ENCODE measurements at regions not wholly inside any gene's neighbourhood (a gene's known extent, or its start where the extent isn't known, plus 50 kb on each side); places are given as distances from the start of the nearest gene placed in this dataset.

GRCh38 chr6:170112583-170112860, 178.4 kb downstream of the DLL1 start:
- H3K36me3 ChIP-seq (ENCODE audit: insufficient read depth, low read length): no peaks in the 10 kb centered on the region
- no peak overlapping the region for H3K4me3 ChIP-seq (ENCODE audit: low read depth, low read length)
- no peaks in the 10 kb centered on the region for H3K27me3 ChIP-seq (ENCODE audit: insufficient read depth, low read length)
- no peaks in the 10 kb centered on the region for H3K79me2 ChIP-seq (ENCODE audit: control insufficient read depth, insufficient read depth, low read length, unreplicated experiment)
- no peak overlapping the region for H2AFZ ChIP-seq (ENCODE audit: low read length, unreplicated experiment)
- H3K4me1 ChIP-seq (ENCODE audit: control insufficient read depth, insufficient read depth, low read length, unreplicated experiment): no peaks in the 10 kb centered on the region
- H3K27ac ChIP-seq (ENCODE audit: low read depth, low read length): no peak overlapping the region

- no peak overlapping the region for H3K4me3 ChIP-seq (ENCODE audit: low read depth, low read length)
- H3K27ac ChIP-seq (ENCODE audit: low read depth, low read length): no peak overlapping the region
- no peaks in the 10 kb centered on the region for H3K79me2 ChIP-seq (ENCODE audit: control insufficient read depth, insufficient read depth, low read length, unreplicated experiment)
- H3K4me1 ChIP-seq (ENCODE audit: control insufficient read depth, insufficient read depth, low read length, unreplicated experiment): no peaks in the 10 kb centered on the region
- H2AFZ ChIP-seq (ENCODE audit: low read length, unreplicated experiment): no peak overlapping the region
- H3K36me3 ChIP-seq (ENCODE audit: insufficient read depth, low read length): no peaks in the 10 kb centered on the region
- no peaks in the 10 kb centered on the region for H3K27me3 ChIP-seq (ENCODE audit: insufficient read depth, low read length)
These were observed 178.9 kb downstream of the DLL1 start for GRCh38 chr6:170111816-170112582.

GRCh38 chr6:170111141-170111664, 179.7 kb downstream of the DLL1 start:
- H3K36me3 ChIP-seq (ENCODE audit: insufficient read depth, low read length): no peaks in the 10 kb centered on the region
- no peak overlapping the region for H3K27ac ChIP-seq (ENCODE audit: low read depth, low read length)
- no peak overlapping the region for H2AFZ ChIP-seq (ENCODE audit: low read length, unreplicated experiment)
- no peaks in the 10 kb centered on the region for H3K79me2 ChIP-seq (ENCODE audit: control insufficient read depth, insufficient read depth, low read length, unreplicated experiment)
- no peak overlapping the region for H3K4me3 ChIP-seq (ENCODE audit: low read depth, low read length)
- no peaks in the 10 kb centered on the region for H3K4me1 ChIP-seq (ENCODE audit: control insufficient read depth, insufficient read depth, low read length, unreplicated experiment)
- H3K27me3 ChIP-seq (ENCODE audit: insufficient read depth, low read length): no peaks in the 10 kb centered on the region

- no peaks in the 10 kb centered on the region for H3K27me3 ChIP-seq (ENCODE audit: insufficient read depth, low read length)
These were observed 180.4 kb downstream of the DLL1 start for GRCh38 chr6:170110201-170111140.

DNA sequence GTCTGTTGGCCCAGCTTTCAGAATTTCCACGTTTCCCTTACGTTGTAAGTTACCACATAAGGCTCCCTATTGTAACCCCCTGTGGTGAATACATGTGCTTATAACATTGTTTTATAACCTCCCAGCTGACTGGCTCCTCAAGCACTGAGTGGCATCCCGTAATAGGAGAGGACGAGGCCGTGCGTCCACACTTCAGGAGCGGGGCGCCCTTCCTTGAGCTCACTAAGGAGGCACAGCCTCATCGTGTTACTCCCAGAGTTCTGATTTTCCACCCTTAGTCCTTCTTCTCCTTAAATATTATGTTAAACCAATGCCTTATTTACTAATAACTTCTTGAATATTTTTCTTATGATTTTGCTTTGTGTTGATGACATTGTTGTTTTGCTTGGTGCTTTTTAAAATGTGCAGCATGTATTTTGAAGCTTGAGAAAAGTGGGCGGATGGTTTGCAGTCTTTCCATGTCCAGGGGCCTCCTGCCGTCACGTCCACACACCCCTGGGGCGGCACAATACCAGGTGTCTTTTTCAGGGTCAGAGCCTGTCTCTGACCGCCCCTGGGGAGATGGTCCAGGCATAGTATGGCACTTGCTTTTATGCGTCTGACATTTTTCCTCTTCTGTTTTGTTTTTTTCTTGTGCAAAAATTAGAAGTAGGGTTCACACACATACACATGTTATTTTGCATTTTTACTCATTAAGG, 181.8 kb downstream of the DLL1 start:
- H3K4me1 ChIP-seq (ENCODE audit: control insufficient read depth, insufficient read depth, low read length, unreplicated experiment): no peaks in the 10 kb centered on the region
- no peak overlapping the region for H3K4me3 ChIP-seq (ENCODE audit: low read depth, low read length)
- H3K79me2 ChIP-seq (ENCODE audit: control insufficient read depth, insufficient read depth, low read length, unreplicated experiment): no peaks in the 10 kb centered on the region
- H3K27me3 ChIP-seq (ENCODE audit: insufficient read depth, low read length): no peaks in the 10 kb centered on the region
- no peaks in the 10 kb centered on the region for H3K36me3 ChIP-seq (ENCODE audit: insufficient read depth, low read length)
- H3K27ac ChIP-seq (ENCODE audit: low read depth, low read length): no peak overlapping the region
- no peak overlapping the region for H2AFZ ChIP-seq (ENCODE audit: low read length, unreplicated experiment)

More at GRCh38 chr6:170110201-170111140, 180.4 kb downstream of the DLL1 start:
- Histone ChIP-seq H3K4me3 (ENCODE audit: low read depth, low read length) (no peak overlapping the region), H2AFZ (ENCODE audit: low read length, unreplicated experiment) (no peak overlapping the region), H3K79me2 (ENCODE audit: control insufficient read depth, insufficient read depth, low read length, unreplicated experiment) (no peaks in the 10 kb centered on the region), H3K4me1 (ENCODE audit: control insufficient read depth, insufficient read depth, low read length, unreplicated experiment) (no peaks in the 10 kb centered on the region), H3K36me3 (ENCODE audit: insufficient read depth, low read length) (no peaks in the 10 kb centered on the region), H3K27ac (ENCODE audit: low read depth, low read length) (no peak overlapping the region)

DNA sequence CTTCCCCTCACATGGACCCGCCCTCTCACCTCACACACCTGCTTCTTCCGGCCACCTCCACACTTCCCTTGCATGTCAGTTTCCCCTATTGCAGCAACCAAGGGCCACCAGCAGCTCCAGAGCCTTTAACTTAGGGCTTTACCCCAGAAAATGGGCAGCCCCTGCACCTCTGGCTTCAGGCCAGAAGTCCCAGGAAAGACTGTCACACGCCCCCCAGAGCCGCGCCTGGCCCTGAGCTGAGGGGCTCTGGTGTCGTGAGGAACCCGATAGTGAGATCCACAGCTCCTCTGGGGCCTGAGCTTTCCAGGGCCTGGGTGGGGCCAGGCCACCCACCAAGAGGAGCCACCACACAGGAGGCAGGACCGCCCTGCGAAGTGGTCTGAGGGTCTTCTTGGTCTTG, 182.4 kb downstream of the DLL1 start:
- Histone ChIP-seq H3K36me3 (ENCODE audit: insufficient read depth, low read length) (no peaks in the 10 kb centered on the region), H2AFZ (ENCODE audit: low read length, unreplicated experiment) (no peak overlapping the region), H3K27ac (ENCODE audit: low read depth, low read length) (no peak overlapping the region), H3K27me3 (ENCODE audit: insufficient read depth, low read length) (no peaks in the 10 kb centered on the region), H3K79me2 (ENCODE audit: control insufficient read depth, insufficient read depth, low read length, unreplicated experiment) (no peaks in the 10 kb centered on the region), H3K4me3 (ENCODE audit: low read depth, low read length) (no peak overlapping the region), H3K4me1 (ENCODE audit: control insufficient read depth, insufficient read depth, low read length, unreplicated experiment) (no peaks in the 10 kb centered on the region)

- H3K4me1 ChIP-seq (ENCODE audit: control insufficient read depth, insufficient read depth, low read length, unreplicated experiment): no peaks in the 10 kb centered on the region
- no peaks in the 10 kb centered on the region for H3K27me3 ChIP-seq (ENCODE audit: insufficient read depth, low read length)
- no peak overlapping the region for H3K4me3 ChIP-seq (ENCODE audit: low read depth, low read length)
- H3K27ac ChIP-seq (ENCODE audit: low read depth, low read length): no peak overlapping the region
- no peak overlapping the region for H2AFZ ChIP-seq (ENCODE audit: low read length, unreplicated experiment)
- H3K79me2 ChIP-seq (ENCODE audit: control insufficient read depth, insufficient read depth, low read length, unreplicated experiment): no peaks in the 10 kb centered on the region
- H3K36me3 ChIP-seq (ENCODE audit: insufficient read depth, low read length): no peaks in the 10 kb centered on the region
These were observed 183.2 kb downstream of the DLL1 start for GRCh38 chr6:170107606-170108222.

DNA sequence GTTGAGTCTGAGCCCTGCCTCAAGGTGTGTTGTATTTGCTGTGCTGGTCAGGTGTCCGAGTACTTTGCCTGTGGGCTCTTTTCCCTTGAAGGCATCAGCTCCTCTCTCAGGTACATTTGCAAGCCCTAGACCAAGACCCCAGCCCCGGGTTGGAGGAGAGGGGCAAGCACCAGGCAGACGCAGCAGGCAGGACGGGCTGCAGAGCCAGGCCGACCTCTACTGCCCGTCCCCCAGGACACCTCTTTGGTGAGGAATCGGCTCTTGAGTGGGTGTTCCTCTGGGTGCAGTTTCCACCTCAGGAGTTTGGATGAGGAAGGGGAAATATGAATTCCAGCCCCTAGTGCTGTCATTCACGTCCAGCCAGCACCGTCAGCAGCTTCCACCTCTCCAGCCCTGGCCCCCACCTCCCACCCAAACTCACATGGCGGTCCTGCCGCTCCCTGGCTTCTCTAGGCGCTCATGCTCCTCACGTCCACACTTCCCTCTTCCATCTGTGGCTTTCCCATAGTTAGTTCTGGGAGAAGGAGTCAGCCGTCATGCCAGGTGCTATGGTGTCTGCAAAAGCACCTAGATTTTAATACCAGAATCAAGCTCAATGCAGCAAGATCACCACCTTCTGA, 183.9 kb downstream of the DLL1 start:
- Histone ChIP-seq H3K36me3 (ENCODE audit: insufficient read depth, low read length) (no peaks in the 10 kb centered on the region), H3K4me3 (ENCODE audit: low read depth, low read length) (no peak overlapping the region), H3K4me1 (ENCODE audit: control insufficient read depth, insufficient read depth, low read length, unreplicated experiment) (no peaks in the 10 kb centered on the region), H3K27ac (ENCODE audit: low read depth, low read length) (no peak overlapping the region), H3K79me2 (ENCODE audit: control insufficient read depth, insufficient read depth, low read length, unreplicated experiment) (no peaks in the 10 kb centered on the region), H3K27me3 (ENCODE audit: insufficient read depth, low read length) (no peaks in the 10 kb centered on the region), H2AFZ (ENCODE audit: low read length, unreplicated experiment) (no peak overlapping the region)

DNA sequence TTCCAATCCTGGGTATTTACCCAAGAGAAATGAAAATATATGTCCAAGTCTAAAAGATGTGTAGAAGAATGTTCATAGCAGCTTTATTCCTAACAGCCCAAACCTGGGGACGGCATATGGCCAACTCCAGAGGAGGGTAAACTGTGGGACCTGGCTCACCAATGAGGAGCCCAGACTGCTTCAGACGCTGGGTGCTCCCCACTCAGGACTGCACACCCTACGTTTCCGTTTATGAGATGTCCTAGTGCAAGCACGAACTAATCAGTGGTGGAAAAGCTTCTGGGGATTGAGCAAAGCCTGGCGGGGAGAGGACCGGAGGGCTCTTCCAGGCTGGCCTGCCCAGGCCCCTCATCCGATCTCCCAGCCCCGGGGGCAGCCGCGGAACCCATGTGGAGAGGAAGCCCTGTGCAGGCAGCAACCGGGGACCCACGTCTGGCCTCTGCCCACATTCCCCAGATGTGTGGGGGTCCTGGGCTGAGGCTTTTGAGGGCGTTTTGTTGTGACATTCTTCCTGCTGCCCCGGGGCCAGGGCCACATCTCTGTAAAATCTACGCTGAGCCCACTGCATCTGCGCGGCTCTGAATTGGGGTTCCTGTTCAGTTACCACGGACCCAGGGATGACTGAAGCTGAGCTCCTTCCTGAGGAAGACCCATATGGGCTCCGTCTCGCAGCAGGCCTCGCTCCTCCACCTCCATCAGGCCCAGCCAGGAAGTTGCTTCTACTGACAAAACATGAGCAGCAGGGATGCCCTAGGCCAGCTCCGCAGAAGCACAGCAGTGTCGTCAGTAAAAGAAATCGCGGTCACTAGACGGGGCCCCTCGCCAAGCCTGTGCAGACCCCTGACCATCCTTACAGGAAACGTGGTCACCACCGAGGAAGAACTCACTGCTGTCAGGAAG, 188.0 kb downstream of the DLL1 start:
- Histone ChIP-seq H3K4me3 (ENCODE audit: low read depth, low read length) (no peak overlapping the region), H3K36me3 (ENCODE audit: insufficient read depth, low read length) (no peaks in the 10 kb centered on the region), H3K27ac (ENCODE audit: low read depth, low read length) (no peak overlapping the region), H3K79me2 (ENCODE audit: control insufficient read depth, insufficient read depth, low read length, unreplicated experiment) (no peaks in the 10 kb centered on the region), H2AFZ (ENCODE audit: low read length, unreplicated experiment) (no peak overlapping the region), H3K27me3 (ENCODE audit: insufficient read depth, low read length) (no peaks in the 10 kb centered on the region), H3K4me1 (ENCODE audit: control insufficient read depth, insufficient read depth, low read length, unreplicated experiment) (no peaks in the 10 kb centered on the region)
